Lower leg skin (tissue), 4 donors: ENCODE measurements at regions not wholly inside any gene's neighbourhood (a gene's known extent, or its start where the extent isn't known, plus 50 kb on each side); places are given as distances from the start of the nearest gene placed in this dataset.

Source experiments
- DNase-seq, 2 donors: peaks; one replicate each; pipeline ENCODE4 v3.0.0-alpha.2; 2019; ENCODE audit warnings: low spot score in 2 of 2
- H3K4me3 ChIP-seq: fragments of 200-600 bp; sonication (generic); 2 replicates; pipeline ENCODE4 v1.5.1; 2017; ENCODE audit warnings: mild to moderate bottlenecking, low read depth; ENCODE audit not compliant: poor library complexity, severe bottlenecking
- POLR2A ChIP-seq, 2 donors: fragments of 450-650 bp; IDR thresholded peaks; one replicate each; pipeline ENCODE4 v1.6.1; 2016 to 2017; ENCODE audit warnings: antibody characterized with exemption in 2 of 2, mild to moderate bottlenecking in 1 of 2, moderate library complexity in 1 of 2
- WGBS, 2 donors: methylation state at CpG; one replicate each; pipeline ENCODE4 v1.1.5; 2018; 5-methylcytosine and 5-hydroxymethylcytosine counted together
- intact Hi-C: fragments of 100-400 bp; cut with DNase I; formaldehyde crosslinking; loops from one replicate; pipeline ENCODE4 v1.15.0; 2023; ENCODE audit warnings: low total_unique reads
- TF ChIP-seq, protein P1 (sequence below), 3 donors: fragments of 450-650 bp; IDR thresholded peaks; one replicate each; pipeline ENCODE4 v1.5.1; 2016; ENCODE audit warnings: antibody characterized with exemption in 3 of 3, mild to moderate bottlenecking in 3 of 3, moderate library complexity in 2 of 3

DNA sequence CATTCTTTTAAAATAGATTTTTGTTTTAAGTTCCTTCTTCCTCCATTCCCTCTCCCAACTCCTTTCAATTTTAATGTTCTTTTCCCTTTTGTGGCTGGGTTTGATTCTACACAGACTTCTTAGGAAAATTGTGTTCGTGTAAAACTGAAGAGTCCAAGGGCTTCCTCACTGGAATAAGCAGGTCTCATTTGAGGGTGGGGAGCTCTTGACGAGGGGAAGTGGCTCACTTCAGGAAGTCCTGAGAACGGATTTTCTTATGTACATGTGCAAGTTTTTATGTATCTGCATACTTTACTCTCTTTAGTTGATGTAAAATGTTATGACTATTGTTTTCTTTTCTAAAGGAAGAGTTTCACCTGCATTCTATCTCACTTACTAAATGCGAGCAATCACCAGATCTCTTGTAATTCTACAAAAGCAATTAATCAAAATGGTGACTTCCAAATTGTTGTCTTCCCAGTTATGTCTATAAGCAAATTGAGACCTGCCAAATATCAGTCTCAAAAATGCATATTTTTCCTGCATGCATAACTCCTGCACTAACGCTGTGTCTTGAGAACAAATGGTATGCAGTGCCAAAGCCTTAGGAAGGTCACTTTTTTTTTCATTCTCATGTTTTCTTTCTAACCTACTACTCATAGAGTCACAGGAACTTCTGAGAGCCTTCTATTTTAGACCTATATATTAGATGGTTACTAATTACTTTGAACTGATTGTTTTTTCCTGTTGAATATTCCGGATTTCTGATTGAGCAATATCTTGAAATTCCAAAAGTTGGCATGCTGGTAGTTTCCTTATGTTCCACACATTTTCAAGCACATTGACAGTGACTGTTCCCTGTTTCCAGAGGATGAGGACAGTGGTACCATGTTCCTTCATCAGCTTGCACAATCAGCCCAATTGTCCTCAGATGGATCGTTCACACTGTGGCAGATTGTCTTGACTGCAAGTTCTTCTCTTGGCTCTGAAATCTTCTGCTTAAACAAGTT is 251.9 kb upstream of the PRDM1 start:
- DNase-seq, result no peak
- H3K4me3 ChIP-seq, result no peak overlapping the region
- no peak for TF ChIP-seq POLR2A (IDR thresholded peaks at IDR 0.05)
- TF ChIP-seq, protein P1, sequence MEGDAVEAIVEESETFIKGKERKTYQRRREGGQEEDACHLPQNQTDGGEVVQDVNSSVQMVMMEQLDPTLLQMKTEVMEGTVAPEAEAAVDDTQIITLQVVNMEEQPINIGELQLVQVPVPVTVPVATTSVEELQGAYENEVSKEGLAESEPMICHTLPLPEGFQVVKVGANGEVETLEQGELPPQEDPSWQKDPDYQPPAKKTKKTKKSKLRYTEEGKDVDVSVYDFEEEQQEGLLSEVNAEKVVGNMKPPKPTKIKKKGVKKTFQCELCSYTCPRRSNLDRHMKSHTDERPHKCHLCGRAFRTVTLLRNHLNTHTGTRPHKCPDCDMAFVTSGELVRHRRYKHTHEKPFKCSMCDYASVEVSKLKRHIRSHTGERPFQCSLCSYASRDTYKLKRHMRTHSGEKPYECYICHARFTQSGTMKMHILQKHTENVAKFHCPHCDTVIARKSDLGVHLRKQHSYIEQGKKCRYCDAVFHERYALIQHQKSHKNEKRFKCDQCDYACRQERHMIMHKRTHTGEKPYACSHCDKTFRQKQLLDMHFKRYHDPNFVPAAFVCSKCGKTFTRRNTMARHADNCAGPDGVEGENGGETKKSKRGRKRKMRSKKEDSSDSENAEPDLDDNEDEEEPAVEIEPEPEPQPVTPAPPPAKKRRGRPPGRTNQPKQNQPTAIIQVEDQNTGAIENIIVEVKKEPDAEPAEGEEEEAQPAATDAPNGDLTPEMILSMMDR (IDR thresholded peaks at IDR 0.05), result no peak
- WGBS, 2 donors, result 72 to 78% methylated on average over 7 of the region's 7 CpGs
- intact Hi-C loops, result no loop called here

- no peak for DNase-seq
- intact Hi-C loops, result no loop called here
- no peak overlapping the region for H3K4me3 ChIP-seq
- no peak for TF ChIP-seq POLR2A (IDR thresholded peaks at IDR 0.05)
- TF ChIP-seq, protein P1 (IDR thresholded peaks at IDR 0.05), result no peak
- 61 to 66% methylated on average over 5 of the region's 5 CpGs for WGBS, 2 donors
Measured at GRCh38 chr6:105832313-105832761, 253.8 kb upstream of the PRDM1 start.

GRCh38 chr6:105831311-105832097 is 254.6 kb upstream of the PRDM1 start:
- TF ChIP-seq, protein P1 (IDR thresholded peaks at IDR 0.05), result no peak
- no peak for TF ChIP-seq POLR2A (IDR thresholded peaks at IDR 0.05)
- 77 to 85% methylated on average over 5 of the region's 5 CpGs for WGBS, 2 donors
- no peak overlapping the region for H3K4me3 ChIP-seq
- intact Hi-C loops, result no loop called here
- DNase-seq, result no peak

DNA sequence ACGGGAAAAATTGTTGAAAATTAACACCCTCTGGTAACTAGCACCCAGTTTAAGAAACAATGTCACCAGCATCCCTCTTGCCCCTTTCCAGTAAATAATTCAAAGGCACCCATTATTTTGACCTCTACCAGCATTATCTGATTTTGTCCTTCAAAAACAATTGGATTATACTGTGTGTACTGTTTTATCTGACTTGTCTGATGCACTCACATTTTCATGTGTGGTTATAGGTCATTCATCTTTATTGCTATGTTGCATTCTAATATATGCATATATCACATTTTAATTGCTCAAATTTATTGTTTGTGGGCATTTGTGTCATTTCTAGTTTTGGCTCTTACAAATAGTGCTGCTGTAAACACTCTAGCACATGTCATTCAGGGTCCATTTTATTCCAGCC is 260.9 kb upstream of the PRDM1 start:
- intact Hi-C loops, result no loop called here
- TF ChIP-seq POLR2A (IDR thresholded peaks at IDR 0.05), result no peak
- TF ChIP-seq, protein P1 (IDR thresholded peaks at IDR 0.05), result no peak
- 86 to 89% methylated on average over 1 of the region's 1 CpG for WGBS, 2 donors
- H3K4me3 ChIP-seq, result no peak overlapping the region
- no peak for DNase-seq

- WGBS, 2 donors, result 83 to 87% methylated on average over 1 of the region's 1 CpG
- no peak overlapping the region for H3K4me3 ChIP-seq
- TF ChIP-seq, protein P1 (IDR thresholded peaks at IDR 0.05), result no peak
- TF ChIP-seq POLR2A (IDR thresholded peaks at IDR 0.05), result no peak
- no peak for DNase-seq
- intact Hi-C loops, result no loop called here
Measured at GRCh38 chr6:105824732-105825131, 261.4 kb upstream of the PRDM1 start.
